ENCODE measurements at regions not wholly inside any gene's neighbourhood (a gene's known extent, or its start where the extent isn't known, plus 50 kb on each side); places are given as distances from the start of the nearest gene placed in this dataset.

DNA sequence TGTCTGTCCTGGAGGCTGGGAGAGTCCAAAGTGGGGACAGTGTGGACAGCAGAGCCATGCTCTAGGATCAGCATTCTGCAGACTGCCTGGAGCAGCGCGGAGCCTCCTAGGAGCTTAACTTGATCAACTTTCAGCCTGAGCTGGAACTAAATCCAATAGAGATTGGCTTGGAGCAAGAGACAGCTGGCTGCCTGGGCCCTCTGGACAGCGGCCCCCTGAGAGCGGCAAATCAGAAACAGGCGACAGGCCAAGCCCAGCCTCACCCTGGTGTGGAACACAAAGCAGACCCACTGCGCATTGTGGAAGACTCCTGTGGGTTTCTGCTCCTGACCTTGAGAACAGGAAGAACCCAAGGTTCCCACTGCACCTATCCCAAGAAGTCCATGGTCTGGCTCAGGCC lies 462.2 kb downstream of the TSHZ3 start:
- Mint-ChIP-seq H3K36me3 (no peaks in the 10 kb centered on the region), H3K9me3 (peaks cover 0 to 6% (median 0%) of the 10 kb centered on the region in 7 donors), H3K27ac (peak overlapping the region in 1 of 7 donors; percentile 56), H3K27me3 (ENCODE audit: low read depth in 3 of 3) (peaks cover 0 to 5% (median 3%) of the 10 kb centered on the region in 3 donors), H3K4me1 (peaks cover 15% of the 10 kb centered on the region), H3K4me3 (no peak overlapping the region)
- Histone ChIP-seq H3K4me3 (replicated peaks in 1 of 3; ENCODE audit: low read depth in 2 of 3, low read length in 3 of 3) (no peak overlapping the region), H3K4me2 (replicated peaks; ENCODE audit: extremely low read depth, low read length, poor library complexity, severe bottlenecking) (no peak overlapping the region), H3K9ac (ENCODE audit: insufficient read depth, low read length, poor library complexity, severe bottlenecking) (no peak overlapping the region), H3K27ac (ENCODE audit: low read depth in 1 of 2, low read length in 2 of 2) (no peak overlapping the region), H4K20me1 (ENCODE audit: insufficient read depth, low read length) (no peaks in the 10 kb centered on the region), H3K79me2 (ENCODE audit: insufficient read depth, low read length) (no peaks in the 10 kb centered on the region), H3K36me3 (replicated peaks in 1 of 2; ENCODE audit: control insufficient read depth in 1 of 2, insufficient read depth in 2 of 2, low read length in 2 of 2) (no peaks in the 10 kb centered on the region), H3K27me3 (ENCODE audit: control insufficient read depth in 2 of 2, insufficient read depth in 2 of 2, low read length in 2 of 2) (no peaks in the 10 kb centered on the region), H3K4me1 (ENCODE audit: control insufficient read depth in 1 of 2, insufficient read depth in 2 of 2, low read length in 2 of 2) (peaks cover 21 to 23% of the 10 kb centered on the region in 2 donors), H3K9me3 (replicated peaks in 1 of 2; ENCODE audit: control insufficient read depth in 1 of 2, insufficient read depth in 1 of 2, low read length in 2 of 2) (peaks cover 0 to 3% of the 10 kb centered on the region in 2 donors), H2AFZ (ENCODE audit: insufficient read depth, low read depth, low read length, poor library complexity, severe bottlenecking) (no peak overlapping the region)
- 98% methylated on average over 6 of the region's 6 CpGs for WGBS (ENCODE audit: insufficient coverage)
- intact Hi-C loops (cut with micrococcal nuclease): no loop called here
- no peak for DNase-seq
- TF ChIP-seq, protein P1, sequence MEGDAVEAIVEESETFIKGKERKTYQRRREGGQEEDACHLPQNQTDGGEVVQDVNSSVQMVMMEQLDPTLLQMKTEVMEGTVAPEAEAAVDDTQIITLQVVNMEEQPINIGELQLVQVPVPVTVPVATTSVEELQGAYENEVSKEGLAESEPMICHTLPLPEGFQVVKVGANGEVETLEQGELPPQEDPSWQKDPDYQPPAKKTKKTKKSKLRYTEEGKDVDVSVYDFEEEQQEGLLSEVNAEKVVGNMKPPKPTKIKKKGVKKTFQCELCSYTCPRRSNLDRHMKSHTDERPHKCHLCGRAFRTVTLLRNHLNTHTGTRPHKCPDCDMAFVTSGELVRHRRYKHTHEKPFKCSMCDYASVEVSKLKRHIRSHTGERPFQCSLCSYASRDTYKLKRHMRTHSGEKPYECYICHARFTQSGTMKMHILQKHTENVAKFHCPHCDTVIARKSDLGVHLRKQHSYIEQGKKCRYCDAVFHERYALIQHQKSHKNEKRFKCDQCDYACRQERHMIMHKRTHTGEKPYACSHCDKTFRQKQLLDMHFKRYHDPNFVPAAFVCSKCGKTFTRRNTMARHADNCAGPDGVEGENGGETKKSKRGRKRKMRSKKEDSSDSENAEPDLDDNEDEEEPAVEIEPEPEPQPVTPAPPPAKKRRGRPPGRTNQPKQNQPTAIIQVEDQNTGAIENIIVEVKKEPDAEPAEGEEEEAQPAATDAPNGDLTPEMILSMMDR (IDR thresholded peaks at IDR 0.05): no peak

DNA sequence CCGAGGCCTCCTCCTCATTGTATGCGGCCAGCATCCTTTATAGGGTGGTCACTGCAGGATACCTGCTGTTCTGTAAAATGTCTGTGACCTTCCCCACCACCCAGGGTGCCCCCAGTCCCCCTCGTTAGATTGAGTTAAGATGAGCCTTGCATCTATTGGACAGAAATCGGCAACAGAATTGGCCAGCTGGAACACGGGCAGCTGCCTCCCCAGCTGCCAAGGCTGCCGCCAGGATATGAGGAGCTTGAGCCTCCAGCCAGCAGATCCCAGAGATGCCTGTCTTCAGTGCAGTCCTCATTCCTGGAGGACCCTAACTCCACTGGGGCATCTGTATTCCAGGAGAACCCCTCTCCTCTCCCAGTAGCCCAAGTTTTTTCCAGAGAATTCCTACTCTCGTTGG lies 463.0 kb downstream of the TSHZ3 start:
- Mint-ChIP-seq H3K4me3 (no peak overlapping the region), H3K9me3 (peaks cover 0 to 6% (median 0%) of the 10 kb centered on the region in 7 donors), H3K27ac (peak overlapping the region in 1 of 7 donors; percentile 25), H3K4me1 (peaks cover 15% of the 10 kb centered on the region), H3K27me3 (ENCODE audit: low read depth in 3 of 3) (peaks cover 0 to 5% (median 3%) of the 10 kb centered on the region in 3 donors), H3K36me3 (no peaks in the 10 kb centered on the region)
- no peaks in the 10 kb centered on the region for H3K27me3 ChIP-seq (ENCODE audit: control insufficient read depth in 2 of 2, insufficient read depth in 2 of 2, low read length in 2 of 2)
- intact Hi-C loops (cut with micrococcal nuclease): no loop called here
- H3K4me2 ChIP-seq (replicated peaks; ENCODE audit: extremely low read depth, low read length, poor library complexity, severe bottlenecking): no peak overlapping the region
- H3K36me3 ChIP-seq (replicated peaks in 1 of 2; ENCODE audit: control insufficient read depth in 1 of 2, insufficient read depth in 2 of 2, low read length in 2 of 2): no peaks in the 10 kb centered on the region
- peaks cover 0 to 3% of the 10 kb centered on the region in 2 donors for H3K9me3 ChIP-seq (replicated peaks in 1 of 2; ENCODE audit: control insufficient read depth in 1 of 2, insufficient read depth in 1 of 2, low read length in 2 of 2)
- H2AFZ ChIP-seq (ENCODE audit: insufficient read depth, low read depth, low read length, poor library complexity, severe bottlenecking): no peak overlapping the region
- TF ChIP-seq, protein P1 (IDR thresholded peaks at IDR 0.05): no peak
- H3K4me1 ChIP-seq (ENCODE audit: control insufficient read depth in 1 of 2, insufficient read depth in 2 of 2, low read length in 2 of 2): peaks cover 25 to 27% of the 10 kb centered on the region in 2 donors
- no peak overlapping the region for H3K4me3 ChIP-seq (replicated peaks in 1 of 3; ENCODE audit: low read depth in 2 of 3, low read length in 3 of 3)
- H3K79me2 ChIP-seq (ENCODE audit: insufficient read depth, low read length): no peaks in the 10 kb centered on the region
- H4K20me1 ChIP-seq (ENCODE audit: insufficient read depth, low read length): no peaks in the 10 kb centered on the region
- no peak overlapping the region for H3K9ac ChIP-seq (ENCODE audit: insufficient read depth, low read length, poor library complexity, severe bottlenecking)
- WGBS (ENCODE audit: insufficient coverage): 94% methylated on average over 4 of the region's 7 CpGs
- no peak for DNase-seq
- H3K27ac ChIP-seq (ENCODE audit: low read depth in 1 of 2, low read length in 2 of 2): no peak overlapping the region
